PFSK-1 (cell line): ENCODE measurements at regions not wholly inside any gene's neighbourhood (a gene's known extent, or its start where the extent isn't known, plus 50 kb on each side); places are given as distances from the start of the nearest gene placed in this dataset.

ENCODE experiments used
- FOXP2 ChIP-seq: optimal IDR thresholded peaks from 2 replicates; pipeline ENCODE3; 2011; ENCODE audit warnings: borderline replicate concordance, control low read depth, inconsistent platforms; ENCODE audit not compliant: insufficient read depth; ENCODE audit errors: extremely low read length, extremely low read depth
- POLR2AphosphoS5 ChIP-seq: IDR thresholded peaks from 2 replicates; pipeline ENCODE4 v1.6.1; 2012; ENCODE audit warnings: low read depth, mild to moderate bottlenecking, control low read depth, low read length, moderate library complexity
- REST ChIP-seq, 2 experiments: IDR thresholded peaks; 2 replicates each; pipeline versions ENCODE4 v1.6.1 to v1.8.0; 2011 to 2012; ENCODE audit warnings: low read depth in 2 of 2, low read length in 2 of 2, control low read depth in 1 of 2, inconsistent platforms in 1 of 2, mild to moderate bottlenecking in 1 of 2, moderate library complexity in 1 of 2; ENCODE audit not compliant: insufficient read depth in 1 of 2
- SIN3A ChIP-seq: IDR thresholded peaks from 2 replicates; pipeline ENCODE4 v1.6.1; 2012; ENCODE audit warnings: mild to moderate bottlenecking, low read length, moderate library complexity, borderline replicate concordance; ENCODE audit not compliant: insufficient read depth
- TAF1 ChIP-seq: IDR thresholded peaks from 2 replicates; pipeline ENCODE4 v1.6.1; 2012; ENCODE audit warnings: low read length, control low read depth, borderline replicate concordance; ENCODE audit not compliant: insufficient read depth

GRCh38 chr9:90988318-90988717 is 186.7 kb downstream of the SYK start:
- TF ChIP-seq TAF1 (no peak), REST (IDR thresholded peaks at IDR 0.05; ENCODE audit: insufficient read depth in 1 of 2, low read depth in 2 of 2, low read length in 2 of 2) (no peak), FOXP2 (no peak), SIN3A (no peak), POLR2AphosphoS5 (no peak)
